ENCODE measurements at regions not wholly inside any gene's neighbourhood (a gene's known extent, or its start where the extent isn't known, plus 50 kb on each side); places are given as distances from the start of the nearest gene placed in this dataset.

DNA sequence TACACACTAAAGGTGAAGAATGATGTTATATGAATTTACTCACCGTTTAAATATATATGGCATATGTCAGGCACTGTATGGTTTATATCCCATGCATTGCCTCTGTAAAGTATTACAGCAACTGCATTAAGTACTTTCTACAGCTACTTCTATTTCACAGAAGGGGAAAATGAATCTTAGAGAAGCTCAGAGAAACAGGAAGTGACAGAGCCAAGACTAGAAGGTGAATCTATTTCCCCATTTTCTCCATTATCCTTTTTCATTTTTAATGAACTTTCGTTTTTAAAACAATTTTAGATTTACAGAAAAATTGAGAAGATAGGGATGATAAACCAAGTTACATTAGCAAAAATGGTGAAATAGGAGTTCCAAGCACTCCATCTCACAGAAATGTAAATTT lies 863.3 kb downstream of the UQCRFS1 start:
- intact Hi-C loops (cut with DNase I), result no loop called here
- 73 to 78% methylated on average over 2 of the region's 2 CpGs for whole genome bisulfite sequencing, 2 donors

GRCh38 chr19:28345811-28346210 lies 867.1 kb downstream of the UQCRFS1 start:
- Histone ChIP-seq H3K9me3 (peaks cover 0 to 9% (median 0%) of the 10 kb centered on the region in 11 donors), H3K27me3 (peaks cover 0 to 23% (median 3%) of the 10 kb centered on the region in 7 donors), H3K4me3 (no peak overlapping the region), H3K27ac (no peak overlapping the region), H3K36me3 (no peaks in the 10 kb centered on the region), H3K4me1 (no peaks in the 10 kb centered on the region)
- 55 to 61% methylated on average over 3 of the region's 3 CpGs for WGBS, 2 donors
- intact Hi-C loops (cut with DNase I), result no loop called here
- ATAC-seq, result no peak
- DNase-seq, result no peak
- no peak for TF ChIP-seq CTCF (IDR thresholded peaks at IDR 0.05)

More for the DNA sequence above, 863.3 kb downstream of the UQCRFS1 start:
- no peak overlapping the region for H3K4me3 ChIP-seq
- peaks cover 0 to 18% (median 0%) of the 10 kb centered on the region in 7 donors for H3K27me3 ChIP-seq
- H3K36me3 ChIP-seq, result no peaks in the 10 kb centered on the region
- H3K4me1 ChIP-seq, result no peaks in the 10 kb centered on the region
- no peak for ATAC-seq
- no peak for DNase-seq
- peaks cover 0 to 18% (median 0%) of the 10 kb centered on the region in 11 donors for H3K9me3 ChIP-seq
- TF ChIP-seq CTCF (IDR thresholded peaks at IDR 0.05), result no peak
- no peak overlapping the region for H3K27ac ChIP-seq

DNA sequence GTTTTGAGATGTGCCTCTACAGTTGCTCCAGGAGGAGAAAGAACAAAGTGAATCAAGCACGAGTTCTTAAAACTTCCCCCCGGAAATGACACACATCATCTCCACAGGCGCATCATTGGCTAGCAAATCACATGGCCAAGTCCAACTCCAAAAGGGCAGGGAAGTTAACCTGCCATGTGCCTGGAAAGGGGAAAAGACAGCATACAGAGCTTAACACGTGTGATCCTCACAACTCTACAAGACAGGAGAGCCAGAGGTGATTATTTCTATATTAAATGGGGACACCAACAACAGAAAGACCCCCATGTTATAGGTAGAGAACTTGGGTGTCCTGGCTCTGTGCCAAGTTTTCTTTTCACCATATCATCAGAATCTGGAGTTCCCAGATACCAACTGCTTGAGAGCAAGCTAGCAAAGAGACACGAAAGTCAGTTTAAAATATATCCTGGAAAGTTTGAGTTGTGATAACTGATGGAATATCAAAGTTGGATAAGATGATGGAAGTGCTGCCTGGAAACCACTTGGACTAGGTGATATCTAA lies 871.1 kb downstream of the UQCRFS1 start:
- peaks cover 0 to 22% (median 3%) of the 10 kb centered on the region in 7 donors for H3K27me3 ChIP-seq
- intact Hi-C loops (cut with DNase I), result no loop called here
- DNase-seq (no peak), ATAC-seq (no peak)
- 79 to 84% methylated on average over 5 of the region's 5 CpGs for WGBS, 2 donors
- TF ChIP-seq CTCF (IDR thresholded peaks at IDR 0.05), result no peak
- H3K4me1 ChIP-seq, result no peaks in the 10 kb centered on the region
- H3K36me3 ChIP-seq, result no peaks in the 10 kb centered on the region
- H3K27ac ChIP-seq, result no peak overlapping the region
- H3K4me3 ChIP-seq, result no peak overlapping the region
- peaks cover 0 to 25% (median 5%) of the 10 kb centered on the region in 11 donors for H3K9me3 ChIP-seq

GRCh38 chr19:28334419-28334818 lies 878.5 kb downstream of the UQCRFS1 start:
- Histone ChIP-seq H3K27ac (no peak overlapping the region), H3K36me3 (no peaks in the 10 kb centered on the region), H3K27me3 (peaks cover 0 to 6% (median 0%) of the 10 kb centered on the region in 7 donors), H3K4me1 (no peaks in the 10 kb centered on the region), H3K4me3 (no peak overlapping the region), H3K9me3 (peaks cover 0 to 15% (median 0%) of the 10 kb centered on the region in 11 donors)
- no peak for TF ChIP-seq CTCF (IDR thresholded peaks at IDR 0.05)
- intact Hi-C loops (cut with DNase I), result no loop called here
- ATAC-seq (no peak), DNase-seq (no peak)
- WGBS, 2 donors, result 77 to 86% methylated on average over 4 of the region's 4 CpGs

Data from heart right ventricle (tissue), 16 donors.